ENCODE measurements at regions not wholly inside any gene's neighbourhood (a gene's known extent, or its start where the extent isn't known, plus 50 kb on each side); places are given as distances from the start of the nearest gene placed in this dataset.

DNA sequence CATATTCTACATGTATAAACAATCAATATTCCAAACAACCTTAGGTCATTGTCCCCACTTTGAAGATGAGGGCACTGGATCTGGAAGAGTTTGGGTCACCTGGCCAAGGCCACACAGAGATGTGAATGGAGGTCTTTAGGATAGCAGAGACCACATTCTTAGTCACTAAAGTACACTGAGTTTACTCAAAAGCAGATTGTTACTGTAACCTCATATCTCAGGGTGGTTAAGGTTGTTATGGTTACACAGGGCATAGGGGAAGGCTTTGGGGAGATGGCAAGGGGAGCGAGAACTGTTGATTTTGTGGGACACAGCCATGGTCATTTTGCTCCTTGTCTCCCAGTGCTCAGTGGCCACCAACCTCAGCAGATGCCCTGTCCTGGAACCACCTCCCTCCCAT is 109.4 kb downstream of the GATA6 start:
- Histone ChIP-seq H3K36me3 (ENCODE audit: control insufficient read depth, insufficient read depth, low read length) (no peaks in the 10 kb centered on the region), H3K27ac (ENCODE audit: low read depth, low read length) (no peak overlapping the region), H3K79me2 (ENCODE audit: control insufficient read depth, insufficient read depth, low read length) (no peaks in the 10 kb centered on the region), H3K23ac (ENCODE audit: low read length) (no peak overlapping the region), H3K79me1 (ENCODE audit: low read length) (no peaks in the 10 kb centered on the region), H2BK5ac (ENCODE audit: low read length) (no peak overlapping the region), H3K4me3 (ENCODE audit: low read length) (no peak overlapping the region), H2AK5ac (ENCODE audit: low read length) (no peak overlapping the region), H3K27me3 (ENCODE audit: insufficient read depth, low read length, poor library complexity) (no peaks in the 10 kb centered on the region), H3K4me1 (ENCODE audit: control insufficient read depth, low read depth, low read length) (no peaks in the 10 kb centered on the region), H3K56ac (ENCODE audit: low read length) (no peak overlapping the region), H3K18ac (ENCODE audit: low read length) (no peak overlapping the region), H3K4ac (ENCODE audit: low read depth, low read length) (no peak overlapping the region), H2BK120ac (ENCODE audit: low read depth, low read length) (no peak overlapping the region), H4K8ac (ENCODE audit: low read depth, low read length) (no peak overlapping the region), H3K4me2 (ENCODE audit: low read length) (no peak overlapping the region), H4K5ac (ENCODE audit: low read length) (no peak overlapping the region), H3K9ac (ENCODE audit: low read length) (no peak overlapping the region), H2BK15ac (replicated peaks; ENCODE audit: low read depth) (no peak overlapping the region)
- DNase-seq = no peak
- no CpG with 5 or more reads among the region's 1 CpG for WGBS (ENCODE audit: extremely low coverage, insufficient coverage, low lambda C conversion rate)

DNA sequence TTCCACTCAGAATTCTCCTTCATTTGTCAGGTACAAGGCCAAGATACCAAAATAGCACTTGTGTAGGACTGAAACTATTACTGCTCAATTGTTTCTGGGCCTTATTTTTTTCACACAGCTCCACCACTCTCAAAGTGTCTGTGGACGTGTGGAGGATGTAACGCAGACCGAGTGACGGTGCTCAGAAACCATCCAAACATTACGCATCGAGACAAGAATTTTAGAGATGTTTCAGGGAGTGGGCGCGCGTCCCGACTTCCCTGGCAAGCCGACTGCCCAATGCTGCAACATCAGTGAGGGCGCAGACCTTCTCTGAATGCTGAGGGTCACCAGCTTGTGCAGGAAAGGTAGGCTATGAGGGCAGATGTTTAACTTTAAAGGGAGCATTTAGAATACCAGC is 108.4 kb downstream of the GATA6 start:
- Histone ChIP-seq H4K8ac (ENCODE audit: low read depth, low read length) (no peak overlapping the region), H2BK120ac (ENCODE audit: low read depth, low read length) (no peak overlapping the region), H3K79me2 (ENCODE audit: control insufficient read depth, insufficient read depth, low read length) (no peaks in the 10 kb centered on the region), H3K23ac (ENCODE audit: low read length) (no peak overlapping the region), H4K5ac (ENCODE audit: low read length) (no peak overlapping the region), H2BK5ac (ENCODE audit: low read length) (no peak overlapping the region), H3K4ac (ENCODE audit: low read depth, low read length) (no peak overlapping the region), H3K4me3 (ENCODE audit: low read length) (no peak overlapping the region), H3K56ac (ENCODE audit: low read length) (no peak overlapping the region), H3K27me3 (ENCODE audit: insufficient read depth, low read length, poor library complexity) (no peaks in the 10 kb centered on the region), H3K79me1 (ENCODE audit: low read length) (no peaks in the 10 kb centered on the region), H3K18ac (ENCODE audit: low read length) (no peak overlapping the region), H3K4me1 (ENCODE audit: control insufficient read depth, low read depth, low read length) (no peaks in the 10 kb centered on the region), H3K9ac (ENCODE audit: low read length) (no peak overlapping the region), H2AK5ac (ENCODE audit: low read length) (no peak overlapping the region), H2BK15ac (replicated peaks; ENCODE audit: low read depth) (no peak overlapping the region), H3K36me3 (ENCODE audit: control insufficient read depth, insufficient read depth, low read length) (no peaks in the 10 kb centered on the region), H3K27ac (ENCODE audit: low read depth, low read length) (no peak overlapping the region), H3K4me2 (ENCODE audit: low read length) (no peak overlapping the region)
- no CpG with 5 or more reads among the region's 12 CpGs for WGBS (ENCODE audit: extremely low coverage, insufficient coverage, low lambda C conversion rate)
- no peak for DNase-seq

GRCh38 chr18:22276334-22276713 is 106.9 kb downstream of the GATA6 start:
- no peak overlapping the region for H3K27ac ChIP-seq (ENCODE audit: low read depth, low read length)
- H3K79me2 ChIP-seq (ENCODE audit: control insufficient read depth, insufficient read depth, low read length) = no peaks in the 10 kb centered on the region
- no peak overlapping the region for H3K4ac ChIP-seq (ENCODE audit: low read depth, low read length)
- H3K23ac ChIP-seq (ENCODE audit: low read length) = no peak overlapping the region
- no peak overlapping the region for H3K18ac ChIP-seq (ENCODE audit: low read length)
- H2BK5ac ChIP-seq (ENCODE audit: low read length) = no peak overlapping the region
- H3K79me1 ChIP-seq (ENCODE audit: low read length) = no peaks in the 10 kb centered on the region
- H4K5ac ChIP-seq (ENCODE audit: low read length) = no peak overlapping the region
- no peaks in the 10 kb centered on the region for H3K4me1 ChIP-seq (ENCODE audit: control insufficient read depth, low read depth, low read length)
- no peak overlapping the region for H4K8ac ChIP-seq (ENCODE audit: low read depth, low read length)
- no peak overlapping the region for H3K4me3 ChIP-seq (ENCODE audit: low read length)
- H3K56ac ChIP-seq (ENCODE audit: low read length) = no peak overlapping the region
- H2BK120ac ChIP-seq (ENCODE audit: low read depth, low read length) = no peak overlapping the region
- H2AK5ac ChIP-seq (ENCODE audit: low read length) = no peak overlapping the region
- no peaks in the 10 kb centered on the region for H3K27me3 ChIP-seq (ENCODE audit: insufficient read depth, low read length, poor library complexity)
- H3K36me3 ChIP-seq (ENCODE audit: control insufficient read depth, insufficient read depth, low read length) = no peaks in the 10 kb centered on the region
- WGBS (ENCODE audit: extremely low coverage, insufficient coverage, low lambda C conversion rate) = no CpG with 5 or more reads among the region's 7 CpGs
- H3K9ac ChIP-seq (ENCODE audit: low read length) = no peak overlapping the region
- no peak for DNase-seq
- H2BK15ac ChIP-seq (replicated peaks; ENCODE audit: low read depth) = no peak overlapping the region
- H3K4me2 ChIP-seq (ENCODE audit: low read length) = no peak overlapping the region

DNA sequence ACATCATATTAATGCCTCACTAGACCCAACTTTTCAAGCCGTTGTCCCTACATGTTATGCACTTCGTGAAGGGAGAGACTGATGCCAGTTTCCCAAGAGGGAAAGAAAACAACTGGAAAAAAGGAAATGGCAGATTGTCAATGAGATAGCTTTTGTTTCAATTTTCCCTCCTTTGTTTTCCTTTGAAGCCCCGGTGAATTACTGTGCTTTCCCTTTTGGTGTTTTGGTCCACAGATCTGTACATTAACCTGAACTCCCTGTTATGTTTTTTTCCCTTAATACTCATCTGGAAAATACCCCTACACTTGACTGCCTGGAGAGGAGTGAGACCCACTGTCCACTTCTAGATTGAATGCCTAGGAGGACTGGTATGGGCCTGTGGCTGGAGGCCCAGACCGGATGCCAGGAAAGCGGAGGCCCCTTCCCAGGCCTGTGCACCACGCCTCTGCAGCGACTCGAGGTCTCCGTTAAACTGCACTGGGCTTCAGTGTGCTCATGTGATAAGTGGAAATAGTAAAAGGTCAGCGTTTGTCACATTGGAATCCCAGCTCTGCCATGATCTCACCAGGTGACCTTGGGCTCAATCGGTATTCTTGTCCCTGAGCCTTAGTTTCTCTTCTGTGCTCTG is 106.4 kb downstream of the GATA6 start:
- Histone ChIP-seq H2BK15ac (replicated peaks; ENCODE audit: low read depth) (no peak overlapping the region), H2BK5ac (ENCODE audit: low read length) (no peak overlapping the region), H3K4me1 (ENCODE audit: control insufficient read depth, low read depth, low read length) (no peaks in the 10 kb centered on the region), H3K79me1 (ENCODE audit: low read length) (no peaks in the 10 kb centered on the region), H3K23ac (ENCODE audit: low read length) (no peak overlapping the region), H2BK120ac (ENCODE audit: low read depth, low read length) (no peak overlapping the region), H2AK5ac (ENCODE audit: low read length) (no peak overlapping the region), H3K4me2 (ENCODE audit: low read length) (no peak overlapping the region), H3K18ac (ENCODE audit: low read length) (no peak overlapping the region), H3K36me3 (ENCODE audit: control insufficient read depth, insufficient read depth, low read length) (no peaks in the 10 kb centered on the region), H4K5ac (ENCODE audit: low read length) (no peak overlapping the region), H3K56ac (ENCODE audit: low read length) (no peak overlapping the region), H3K79me2 (ENCODE audit: control insufficient read depth, insufficient read depth, low read length) (no peaks in the 10 kb centered on the region), H3K27ac (ENCODE audit: low read depth, low read length) (no peak overlapping the region), H4K8ac (ENCODE audit: low read depth, low read length) (no peak overlapping the region), H3K4me3 (ENCODE audit: low read length) (no peak overlapping the region), H3K4ac (ENCODE audit: low read depth, low read length) (no peak overlapping the region), H3K9ac (ENCODE audit: low read length) (no peak overlapping the region), H3K27me3 (ENCODE audit: insufficient read depth, low read length, poor library complexity) (no peaks in the 10 kb centered on the region)
- WGBS (ENCODE audit: extremely low coverage, insufficient coverage, low lambda C conversion rate) = no CpG with 5 or more reads among the region's 11 CpGs
- no peak for DNase-seq

- H3K27ac ChIP-seq (ENCODE audit: low read depth, low read length) = no peak overlapping the region
- H3K79me2 ChIP-seq (ENCODE audit: control insufficient read depth, insufficient read depth, low read length) = no peaks in the 10 kb centered on the region
- H3K79me1 ChIP-seq (ENCODE audit: low read length) = no peaks in the 10 kb centered on the region
- no peaks in the 10 kb centered on the region for H3K27me3 ChIP-seq (ENCODE audit: insufficient read depth, low read length, poor library complexity)
- no peak overlapping the region for H3K18ac ChIP-seq (ENCODE audit: low read length)
- no peak for DNase-seq
- no peak overlapping the region for H2AK5ac ChIP-seq (ENCODE audit: low read length)
- H3K4me3 ChIP-seq (ENCODE audit: low read length) = no peak overlapping the region
- H3K4me1 ChIP-seq (ENCODE audit: control insufficient read depth, low read depth, low read length) = no peaks in the 10 kb centered on the region
- no CpG with 5 or more reads among the region's 5 CpGs for WGBS (ENCODE audit: extremely low coverage, insufficient coverage, low lambda C conversion rate)
- H3K56ac ChIP-seq (ENCODE audit: low read length) = no peak overlapping the region
- H3K23ac ChIP-seq (ENCODE audit: low read length) = no peak overlapping the region
- no peak overlapping the region for H2BK5ac ChIP-seq (ENCODE audit: low read length)
- no peak overlapping the region for H2BK15ac ChIP-seq (replicated peaks; ENCODE audit: low read depth)
- no peak overlapping the region for H2BK120ac ChIP-seq (ENCODE audit: low read depth, low read length)
- H4K8ac ChIP-seq (ENCODE audit: low read depth, low read length) = no peak overlapping the region
- H4K5ac ChIP-seq (ENCODE audit: low read length) = no peak overlapping the region
- H3K36me3 ChIP-seq (ENCODE audit: control insufficient read depth, insufficient read depth, low read length) = no peaks in the 10 kb centered on the region
- no peak overlapping the region for H3K4me2 ChIP-seq (ENCODE audit: low read length)
- H3K9ac ChIP-seq (ENCODE audit: low read length) = no peak overlapping the region
- no peak overlapping the region for H3K4ac ChIP-seq (ENCODE audit: low read depth, low read length)
These were observed 104.0 kb downstream of the GATA6 start for GRCh38 chr18:22273101-22274039.

All from mesendoderm (in vitro differentiated cells).